NCI-H1694 treated with DMSO at 0.1 percent for 48 hours (cell line): ENCODE measurements at regions not wholly inside any gene's neighbourhood (a gene's known extent, or its start where the extent isn't known, plus 50 kb on each side); places are given as distances from the start of the nearest gene placed in this dataset.
"Not testable (repeated sequence)": the region's sequence is repeated elsewhere in the genome, so short reads cannot be mapped to it uniquely, and the experiment has no call there.

Experiments
- DNase-seq: peaks from one replicate; lab custom pipeline; 2025; lab: John Stamatoyannopoulos, UW

- not testable (repeated sequence) for DNase-seq
These were observed 51.4 kb upstream of the INPP4B start for GRCh38 chr4:142897518-142897917.

GRCh38 chr4:142900622-142901021, 54.5 kb upstream of the INPP4B start:
- DNase-seq: no peak

DNA sequence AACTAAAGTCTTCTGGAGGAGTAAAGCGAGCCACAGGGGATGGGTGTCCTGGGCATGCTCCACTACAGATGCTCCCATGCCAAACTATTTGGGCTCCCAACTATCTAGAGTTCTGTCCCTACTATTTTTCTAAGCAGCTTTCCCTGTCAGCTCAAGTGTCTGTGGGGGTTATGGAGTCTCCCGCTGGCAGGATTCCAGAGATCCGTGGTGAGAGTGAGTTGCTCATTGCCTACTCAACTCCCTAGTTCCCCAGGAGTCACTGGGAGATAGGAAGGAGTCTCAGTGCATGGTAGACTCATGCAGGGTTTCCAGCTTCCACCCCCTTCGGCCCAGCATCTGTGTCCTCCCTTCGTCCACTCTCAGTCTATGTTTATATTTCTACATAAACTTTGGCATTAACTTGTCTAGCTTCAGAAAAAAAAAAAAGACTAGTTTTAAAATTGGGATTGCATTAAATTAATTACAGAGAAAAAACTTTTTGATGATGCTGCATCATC, 55.1 kb upstream of the INPP4B start:
- DNase-seq: no peak

- DNase-seq: not testable (repeated sequence)
These were observed 57.5 kb upstream of the INPP4B start for GRCh38 chr4:142903617-142904016.

DNA sequence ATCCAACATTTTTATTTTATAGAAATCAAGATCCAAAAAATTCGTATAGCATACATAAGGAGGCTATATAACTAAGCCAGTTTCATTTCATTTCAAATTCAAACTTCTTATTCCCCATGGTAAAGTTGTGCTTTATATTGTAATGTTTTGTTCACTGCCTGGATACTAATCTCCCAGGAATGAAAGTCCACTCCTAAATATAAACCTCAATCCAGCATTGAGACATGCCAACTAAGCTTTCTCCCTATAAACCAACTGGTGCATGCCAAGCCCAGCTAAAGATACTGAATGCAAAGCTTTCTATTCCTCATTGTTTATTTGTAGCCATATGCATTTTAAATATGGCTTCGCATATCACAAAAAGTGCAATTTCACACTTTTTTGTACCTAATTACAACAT, 63.8 kb upstream of the INPP4B start:
- no peak for DNase-seq

DNA sequence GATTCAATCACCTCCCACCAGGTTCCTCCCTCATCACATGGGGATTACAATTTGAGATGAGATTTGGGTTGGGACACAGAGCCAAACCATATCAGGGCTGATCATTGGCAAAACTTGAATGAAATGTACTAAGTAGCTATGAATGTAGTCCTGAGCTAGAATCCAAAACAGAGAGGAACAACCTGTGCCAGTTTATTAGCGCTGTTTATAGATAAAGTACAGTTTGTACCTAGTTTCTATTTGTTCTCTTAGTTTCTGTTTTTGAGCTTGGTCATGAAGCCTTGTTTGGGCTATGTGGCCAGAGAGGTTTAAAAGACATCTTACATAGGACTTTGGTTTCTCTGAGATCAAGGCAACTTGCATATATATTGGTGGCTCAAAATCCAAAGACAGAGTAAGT, 66.9 kb upstream of the INPP4B start:
- no peak for DNase-seq

DNA sequence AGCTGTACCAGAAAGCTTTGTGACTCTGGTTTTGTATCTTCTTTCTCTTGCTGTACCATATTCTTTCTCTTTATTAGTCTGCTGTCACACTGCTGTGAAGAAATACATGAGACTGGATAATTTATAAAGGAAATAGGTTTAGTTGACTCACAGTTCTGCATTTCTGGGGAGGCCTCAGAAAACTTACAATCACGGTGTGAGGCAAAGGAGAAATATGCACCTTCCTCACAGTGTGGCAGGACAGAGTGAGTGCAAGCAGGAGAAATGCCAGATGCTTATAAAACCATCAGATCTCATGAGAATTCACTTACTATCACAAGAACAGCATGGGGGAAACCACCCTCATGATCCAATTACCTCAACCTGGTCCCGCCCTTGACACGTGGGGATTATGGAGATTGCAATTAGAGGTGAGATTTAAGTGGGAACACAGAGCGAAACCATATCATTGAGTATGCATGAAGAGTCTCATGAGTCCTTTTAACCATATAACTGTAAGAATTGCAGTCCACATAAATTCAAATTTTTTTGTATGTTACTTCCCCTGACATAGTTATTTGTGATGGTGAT, 67.4 kb upstream of the INPP4B start:
- no peak for DNase-seq

GRCh38 chr4:142917678-142918077, 71.6 kb upstream of the INPP4B start:
- DNase-seq: no peak

- DNase-seq: no peak
These were observed 76.6 kb upstream of the INPP4B start for GRCh38 chr4:142922720-142923119.

DNA sequence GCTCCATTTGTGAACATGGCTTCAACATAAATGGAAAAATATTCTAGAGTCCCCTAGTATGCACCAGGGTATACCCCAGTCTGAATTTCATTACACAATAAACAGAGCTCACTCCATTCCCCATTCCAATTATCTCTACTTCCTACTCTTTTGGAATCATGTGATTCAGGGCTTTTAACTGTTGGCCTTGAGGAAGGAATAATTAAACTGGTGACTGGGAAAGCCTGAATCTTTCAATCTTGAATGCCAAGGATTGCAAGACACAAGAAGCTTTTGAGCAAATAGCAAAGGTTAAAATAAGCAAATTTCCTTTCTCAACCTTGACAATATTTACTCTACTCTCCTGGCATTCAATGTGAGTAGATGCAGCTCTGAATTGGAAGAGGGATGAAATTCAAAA, 77.5 kb upstream of the INPP4B start:
- DNase-seq: no peak

- no peak for DNase-seq
These were observed 79.1 kb upstream of the INPP4B start for GRCh38 chr4:142925161-142925560.

- no peak for DNase-seq
These were observed 81.6 kb upstream of the INPP4B start for GRCh38 chr4:142927721-142928120.

DNA sequence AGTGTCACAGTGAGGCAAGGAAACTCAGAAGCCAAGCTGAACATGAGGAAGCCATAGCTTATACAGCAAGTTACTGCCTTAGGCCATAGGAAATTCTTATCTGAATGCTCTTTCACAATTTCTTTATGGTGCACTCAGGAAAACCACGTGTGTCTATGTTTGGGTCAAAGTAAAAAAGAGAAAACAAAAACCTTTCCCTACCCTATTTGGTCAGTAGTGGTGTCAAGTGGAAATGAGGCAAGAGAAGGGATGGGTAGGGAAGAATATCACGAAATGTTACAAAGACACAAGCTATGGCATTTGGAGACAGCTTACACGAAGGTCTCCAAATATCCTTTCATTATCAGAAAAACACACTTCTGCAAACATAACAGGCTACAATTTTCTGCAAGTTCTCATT, 83.4 kb upstream of the INPP4B start:
- no peak for DNase-seq

DNA sequence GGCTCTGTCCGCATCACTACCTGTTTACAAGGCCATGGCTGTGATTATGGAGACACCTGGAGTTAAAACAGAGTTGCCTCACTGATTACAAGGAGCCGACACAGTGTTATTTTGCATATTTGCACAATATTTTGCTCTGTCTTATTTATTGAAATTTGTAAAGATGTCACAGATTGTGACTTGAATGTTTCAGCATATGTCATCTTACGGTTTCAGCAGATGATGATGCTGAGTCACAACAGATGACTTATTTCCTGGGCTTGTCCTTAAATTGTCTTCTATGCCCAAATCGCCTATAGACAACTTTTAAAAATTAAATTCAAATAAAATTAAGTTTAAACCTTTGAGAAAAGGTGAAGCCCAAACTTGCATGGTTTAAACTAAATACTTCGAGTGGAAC, 87.1 kb upstream of the INPP4B start:
- no peak for DNase-seq

DNA sequence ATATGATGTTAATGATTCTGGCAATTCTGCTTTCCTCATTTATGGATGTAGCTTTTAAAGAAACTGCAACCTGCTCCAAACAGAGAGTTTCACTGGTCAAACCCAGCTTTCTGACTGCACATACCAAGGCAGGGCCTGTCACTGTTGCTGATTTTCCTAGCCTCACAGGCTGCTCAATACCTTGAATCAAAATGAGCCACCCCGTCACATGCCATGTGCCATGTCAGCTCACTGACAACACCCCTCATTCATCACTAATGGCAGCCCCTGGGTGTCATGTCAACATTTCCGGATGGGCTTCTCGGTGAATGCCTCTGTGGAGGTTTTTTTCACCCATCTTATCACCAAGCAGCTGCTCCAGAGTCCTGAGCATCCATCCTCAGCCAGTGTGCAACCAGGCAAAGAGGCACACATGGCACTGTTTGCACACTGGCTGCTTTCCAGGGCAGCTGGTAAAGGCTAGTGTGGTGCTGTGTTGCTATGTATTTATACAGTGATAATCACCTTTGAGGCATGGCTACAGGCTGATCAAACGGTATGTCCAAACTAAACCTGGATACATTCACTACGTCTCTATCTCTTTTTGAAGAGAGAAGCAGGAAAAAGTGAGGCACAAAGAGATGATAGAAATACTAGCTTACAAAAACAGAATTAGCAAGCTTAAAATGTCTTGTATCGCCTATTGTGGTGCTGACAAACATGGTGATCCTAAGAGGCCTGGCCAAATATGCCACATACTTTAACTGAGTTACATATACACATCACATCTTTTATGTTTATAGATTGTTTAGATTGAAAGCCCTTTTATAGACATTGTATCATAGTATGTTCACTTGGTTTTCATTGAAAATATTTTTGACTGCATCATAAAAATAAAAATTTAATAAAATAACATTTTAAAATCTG, 94.6 kb upstream of the INPP4B start:
- peak; percentile 76 for DNase-seq

GRCh38 chr4:142944565-142944964, 98.5 kb upstream of the INPP4B start:
- no peak for DNase-seq

- DNase-seq: no peak
These were observed 106.9 kb upstream of the INPP4B start for GRCh38 chr4:142952821-142953580.

- DNase-seq: no peak
These were observed 108.3 kb upstream of the INPP4B start for GRCh38 chr4:142954415-142954814.

DNA sequence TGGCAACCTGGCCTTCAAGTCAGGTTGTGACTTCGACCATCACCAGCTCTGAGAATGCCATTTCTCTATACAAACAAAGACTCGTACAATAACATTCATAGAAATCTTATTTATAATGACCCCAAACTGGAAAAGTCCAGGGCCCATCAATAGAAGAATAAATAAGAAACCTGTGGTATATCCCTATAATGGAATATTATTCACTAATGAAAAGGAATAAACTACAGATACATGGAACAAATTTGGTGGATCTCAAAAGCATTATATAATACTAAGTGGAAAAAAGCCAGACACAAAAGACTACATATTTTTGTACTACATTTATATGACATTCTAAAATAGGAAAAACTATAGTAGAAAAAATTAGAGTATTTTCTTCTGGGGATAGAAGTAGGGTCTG, 109.4 kb upstream of the INPP4B start:
- DNase-seq: no peak

GRCh38 chr4:142959173-142959572, 113.1 kb upstream of the INPP4B start:
- DNase-seq: no peak

DNA sequence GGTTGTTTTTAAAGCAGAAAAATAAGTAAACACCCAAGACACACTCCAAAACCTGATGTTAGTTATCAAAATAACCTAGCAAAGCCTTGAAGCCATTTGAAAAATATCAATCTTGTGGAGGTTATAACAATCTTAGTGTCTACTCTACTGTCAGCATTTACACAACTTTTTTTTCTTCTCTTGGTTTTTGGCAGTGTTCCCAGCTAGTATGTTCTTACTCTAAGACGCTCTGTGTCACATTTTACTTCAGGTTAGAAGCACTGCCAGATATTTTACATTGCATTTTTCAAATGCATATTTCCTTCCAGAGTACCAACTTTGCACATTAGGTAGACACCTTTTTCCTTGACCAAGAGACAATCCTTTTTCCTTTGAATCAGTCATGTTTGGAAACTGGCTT, 114.0 kb upstream of the INPP4B start:
- no peak for DNase-seq

DNA sequence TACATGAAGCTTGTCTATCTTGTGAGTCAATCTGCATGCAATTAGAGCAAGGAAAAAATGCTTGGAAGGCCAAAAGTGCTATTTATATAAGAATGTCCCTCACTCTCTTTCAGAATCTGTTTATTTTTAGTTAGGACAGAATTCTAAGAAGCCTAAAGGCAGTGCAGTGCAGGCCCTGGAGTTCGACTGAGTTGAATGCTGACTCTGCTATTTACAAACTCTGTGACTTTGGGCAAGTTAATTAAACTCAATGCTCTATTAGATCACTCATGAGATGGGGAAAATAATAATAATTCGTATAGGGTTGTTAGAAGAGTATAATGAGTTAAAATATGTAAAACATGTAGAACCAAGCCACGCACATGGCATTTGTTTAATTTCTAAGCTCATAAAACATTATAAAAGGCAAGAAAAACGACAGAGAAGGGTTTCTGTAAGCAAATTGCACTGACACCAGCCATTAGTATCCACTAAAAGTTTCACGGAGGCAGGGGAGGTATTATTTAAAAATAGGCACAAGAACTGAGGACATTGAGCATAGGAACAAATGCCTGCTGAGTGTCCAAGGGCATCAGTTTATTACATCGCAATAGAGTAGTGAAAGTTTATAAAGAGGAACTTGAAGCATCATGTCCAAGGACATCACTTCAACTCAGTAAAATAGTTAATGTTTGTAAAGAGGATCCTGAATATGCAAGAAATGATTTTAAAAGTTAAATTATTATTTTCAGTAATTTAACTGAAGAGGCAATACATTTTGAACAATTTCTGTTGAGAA, 115.0 kb upstream of the INPP4B start:
- no peak for DNase-seq
